Fibroblast of mammary gland (primary cell): ENCODE measurements at regions not wholly inside any gene's neighbourhood (a gene's known extent, or its start where the extent isn't known, plus 50 kb on each side); places are given as distances from the start of the nearest gene placed in this dataset.
A peak's percentile ranks its signal among the peaks of the same experiment; 100 is the strongest.
"Not testable (repeated sequence)": the region's sequence is repeated elsewhere in the genome, so short reads cannot be mapped to it uniquely, and the experiment has no call there.

Experiments
- DNase-seq: peaks from one replicate; pipeline ENCODE4 v3.0.0-alpha.2; 2010; ENCODE audit warnings: low read depth
- H3K4me3 ChIP-seq: 2 replicates; pipeline ENCODE4 v1.5.1; 2011; ENCODE audit warnings: low read depth, mild to moderate bottlenecking, low read length, moderate library complexity; ENCODE audit not compliant: control insufficient read depth
- CTCF ChIP-seq: conservative IDR thresholded peaks from 2 replicates; pipeline ENCODE4 v1.5.1; 2011; ENCODE audit warnings: low read depth, low read length, inconsistent platforms; ENCODE audit not compliant: control insufficient read depth, insufficient read depth

DNA sequence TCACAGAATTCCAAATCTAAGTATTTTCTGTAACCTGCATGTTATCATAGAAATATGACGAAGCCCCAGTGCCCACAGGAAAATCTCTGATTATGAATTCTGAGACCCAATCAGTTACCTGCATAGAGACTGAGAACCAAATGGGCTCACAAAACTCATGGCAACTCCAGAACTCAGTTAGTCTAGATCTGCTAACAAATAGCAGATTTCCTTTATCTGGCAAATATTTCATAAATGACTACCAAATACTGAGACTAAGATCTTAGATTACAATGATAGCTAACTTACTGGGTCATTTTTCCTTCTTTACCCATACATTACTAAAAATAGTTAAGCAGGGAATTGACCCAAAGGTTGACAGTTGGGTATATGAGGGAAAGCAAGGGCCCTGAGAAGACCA, 228.1 kb upstream of the FAT3 start:
- no peak for TF ChIP-seq CTCF
- H3K4me3 ChIP-seq = no peak overlapping the region
- no peak for DNase-seq

DNA sequence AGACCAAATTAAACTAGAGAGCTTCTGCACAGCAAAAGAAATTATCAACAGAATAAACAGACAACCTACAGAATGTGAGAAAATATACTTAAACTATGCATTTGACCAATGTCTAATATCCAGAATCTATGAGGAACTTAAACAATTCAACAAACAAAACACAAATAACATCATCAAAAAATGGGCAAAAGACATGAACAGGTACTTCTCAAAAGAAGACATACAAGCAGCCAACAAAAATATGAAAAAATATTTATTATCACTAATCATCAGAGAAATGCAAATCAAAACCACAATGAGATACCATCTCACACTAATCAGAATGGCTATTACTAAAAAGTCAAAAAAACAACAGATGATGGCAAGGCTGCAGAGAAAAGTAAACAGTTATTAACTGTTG, 236.2 kb upstream of the FAT3 start:
- not testable (repeated sequence) for H3K4me3 ChIP-seq, DNase-seq

- DNase-seq = no peak
- no peak overlapping the region for H3K4me3 ChIP-seq
- no peak for TF ChIP-seq CTCF
Observed at GRCh38 chr11:91986218-91986617, 238.4 kb upstream of the FAT3 start.

DNA sequence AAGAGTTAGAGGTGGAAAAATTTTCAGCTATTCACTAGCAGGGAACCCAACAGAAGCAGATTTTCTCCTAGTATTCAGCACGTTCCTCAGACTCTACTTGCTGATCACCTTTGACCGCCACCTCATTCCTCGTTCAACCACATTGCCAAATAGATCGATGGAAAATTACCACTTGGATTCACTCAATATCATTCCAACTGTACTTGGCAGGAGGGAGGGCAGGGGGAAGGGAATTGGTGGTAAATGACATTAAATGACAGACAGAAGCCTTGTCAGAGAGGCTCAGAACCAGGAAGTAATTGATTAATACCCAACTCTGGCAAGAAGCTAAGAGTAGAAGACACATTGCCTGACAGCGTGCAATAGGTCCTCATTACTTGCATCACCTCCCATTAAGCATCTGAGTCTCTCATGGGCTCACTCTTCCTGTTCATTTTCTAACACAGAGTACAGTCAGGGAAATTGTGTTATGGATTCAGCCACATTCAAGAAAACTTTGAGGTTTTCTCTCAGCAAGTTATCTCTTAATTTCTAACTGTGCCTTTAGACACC, 240.5 kb upstream of the FAT3 start:
- H3K4me3 ChIP-seq = no peak overlapping the region
- no peak for TF ChIP-seq CTCF
- no peak for DNase-seq

- peak; percentile 99 for DNase-seq
- no peak for TF ChIP-seq CTCF
Observed at GRCh38 chr11:91981995-91982394, 242.6 kb upstream of the FAT3 start.

GRCh38 chr11:91979775-91980174, 244.8 kb upstream of the FAT3 start:
- no peak for DNase-seq

More at GRCh38 chr11:91981995-91982394, 242.6 kb upstream of the FAT3 start:
- H3K4me3 ChIP-seq = no peak overlapping the region

GRCh38 chr11:91978747-91979146, 245.9 kb upstream of the FAT3 start:
- TF ChIP-seq CTCF = no peak
- DNase-seq = no peak
- H3K4me3 ChIP-seq = no peak overlapping the region

More at GRCh38 chr11:91979775-91980174, 244.8 kb upstream of the FAT3 start:
- TF ChIP-seq CTCF = no peak
- H3K4me3 ChIP-seq = no peak overlapping the region
